ENCODE measurements at regions not wholly inside any gene's neighbourhood (a gene's known extent, or its start where the extent isn't known, plus 50 kb on each side); places are given as distances from the start of the nearest gene placed in this dataset.
"Not testable (repeated sequence)": the region's sequence is repeated elsewhere in the genome, so short reads cannot be mapped to it uniquely, and the experiment has no call there.

DNA sequence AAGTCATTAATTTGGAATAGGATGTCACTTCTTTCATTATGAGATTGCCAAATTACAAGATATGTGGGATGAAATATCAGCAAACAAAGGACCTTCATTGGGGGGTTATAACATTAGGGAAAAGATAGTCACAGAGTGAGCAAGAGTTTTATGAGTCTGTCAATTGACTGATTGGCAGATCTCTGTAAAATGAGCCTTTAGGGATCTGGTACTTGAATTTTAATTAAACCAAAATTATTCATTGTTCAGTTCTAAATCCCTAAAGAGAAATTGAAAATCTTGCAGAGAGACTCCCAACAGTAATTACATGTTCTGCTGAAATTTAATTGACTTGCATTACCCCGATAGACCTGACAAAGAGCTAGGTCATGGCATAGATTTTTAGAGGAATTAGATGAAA is 768.1 kb upstream of the SPRY2 start:
- no peak overlapping the region for H3K27ac ChIP-seq
- no peak overlapping the region for H3K4me3 ChIP-seq (ENCODE audit: low read depth, low read length)
- DNase-seq = no peak
- TF ChIP-seq, protein P1, sequence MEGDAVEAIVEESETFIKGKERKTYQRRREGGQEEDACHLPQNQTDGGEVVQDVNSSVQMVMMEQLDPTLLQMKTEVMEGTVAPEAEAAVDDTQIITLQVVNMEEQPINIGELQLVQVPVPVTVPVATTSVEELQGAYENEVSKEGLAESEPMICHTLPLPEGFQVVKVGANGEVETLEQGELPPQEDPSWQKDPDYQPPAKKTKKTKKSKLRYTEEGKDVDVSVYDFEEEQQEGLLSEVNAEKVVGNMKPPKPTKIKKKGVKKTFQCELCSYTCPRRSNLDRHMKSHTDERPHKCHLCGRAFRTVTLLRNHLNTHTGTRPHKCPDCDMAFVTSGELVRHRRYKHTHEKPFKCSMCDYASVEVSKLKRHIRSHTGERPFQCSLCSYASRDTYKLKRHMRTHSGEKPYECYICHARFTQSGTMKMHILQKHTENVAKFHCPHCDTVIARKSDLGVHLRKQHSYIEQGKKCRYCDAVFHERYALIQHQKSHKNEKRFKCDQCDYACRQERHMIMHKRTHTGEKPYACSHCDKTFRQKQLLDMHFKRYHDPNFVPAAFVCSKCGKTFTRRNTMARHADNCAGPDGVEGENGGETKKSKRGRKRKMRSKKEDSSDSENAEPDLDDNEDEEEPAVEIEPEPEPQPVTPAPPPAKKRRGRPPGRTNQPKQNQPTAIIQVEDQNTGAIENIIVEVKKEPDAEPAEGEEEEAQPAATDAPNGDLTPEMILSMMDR (IDR thresholded peaks at IDR 0.05; ENCODE audit: low read depth, low read length, missing control alignments) = no peak
- no peaks in the 10 kb centered on the region for H3K27me3 ChIP-seq (replicated peaks)
- H3K36me3 ChIP-seq (replicated peaks) = no peaks in the 10 kb centered on the region
- in situ Hi-C loops (cut with HindIII; ENCODE audit: low pct_ligation_motif_present, low sequenced_read_pairs) = no loop called here

DNA sequence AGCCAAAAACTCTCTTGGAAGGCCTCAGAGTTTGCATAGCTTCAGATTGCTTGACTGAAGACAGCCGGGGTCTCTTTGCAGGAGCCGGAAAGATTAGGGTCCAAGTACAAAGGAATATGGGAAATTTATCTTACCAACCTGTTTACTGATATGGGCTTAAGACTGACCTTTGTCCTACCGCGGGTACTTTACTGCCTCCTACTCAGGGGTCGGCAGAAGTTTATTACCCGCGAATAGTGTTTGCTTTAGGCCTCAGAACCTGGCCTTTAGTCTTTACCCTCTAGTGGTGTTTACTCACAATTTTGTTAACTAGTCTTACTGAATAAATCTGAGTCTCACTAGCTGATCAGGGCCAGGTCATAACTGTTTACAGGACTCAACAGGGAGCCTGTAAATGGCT is 765.4 kb upstream of the SPRY2 start:
- TF ChIP-seq, protein P1 (IDR thresholded peaks at IDR 0.05; ENCODE audit: low read depth, low read length, missing control alignments) = no peak
- H3K27me3 ChIP-seq (replicated peaks) = no peaks in the 10 kb centered on the region

DNA sequence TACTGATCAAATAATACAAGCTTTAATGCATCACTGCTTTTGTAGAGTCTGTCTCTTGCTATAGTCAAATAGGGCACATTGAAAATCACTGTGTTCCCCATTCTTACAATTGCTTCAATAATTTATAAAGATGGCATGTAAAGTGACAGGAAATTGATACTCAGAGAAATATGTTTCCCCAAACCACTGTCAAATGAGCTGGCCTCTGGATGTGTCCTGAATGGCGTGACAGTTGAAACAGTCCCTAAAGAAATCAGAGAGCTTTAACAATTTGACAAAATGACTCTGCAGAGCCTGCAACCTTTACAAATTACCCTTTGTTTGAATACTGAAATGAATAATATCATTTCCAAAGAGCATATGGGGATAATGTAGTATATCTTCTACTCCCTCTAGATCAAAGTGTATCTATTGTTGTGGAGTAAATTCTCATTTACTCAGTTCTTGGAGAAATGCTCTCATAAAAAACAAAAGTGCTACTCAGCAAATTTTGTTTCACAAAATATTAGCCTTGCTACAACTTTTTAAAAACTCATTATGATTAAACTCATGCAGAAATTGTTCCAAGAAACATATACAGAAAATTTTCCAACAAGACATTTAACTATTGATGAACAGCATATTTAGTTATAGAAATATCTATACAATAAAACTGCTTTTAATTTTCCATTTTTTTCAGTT is 763.2 kb upstream of the SPRY2 start:
- TF ChIP-seq, protein P1 (IDR thresholded peaks at IDR 0.05; ENCODE audit: low read depth, low read length, missing control alignments) = no peak
- no peak for DNase-seq
- H3K27me3 ChIP-seq (replicated peaks) = no peaks in the 10 kb centered on the region
- in situ Hi-C loops (cut with HindIII; ENCODE audit: low pct_ligation_motif_present, low sequenced_read_pairs) = no loop called here
- no peaks in the 10 kb centered on the region for H3K36me3 ChIP-seq (replicated peaks)
- no peak overlapping the region for H3K4me3 ChIP-seq (ENCODE audit: low read depth, low read length)
- H3K27ac ChIP-seq = no peak overlapping the region

More for the DNA sequence above, 765.4 kb upstream of the SPRY2 start:
- Histone ChIP-seq H3K27ac (no peak overlapping the region), H3K4me3 (ENCODE audit: low read depth, low read length) (no peak overlapping the region), H3K36me3 (replicated peaks) (no peaks in the 10 kb centered on the region)
- no peak for DNase-seq
- in situ Hi-C loops (cut with HindIII; ENCODE audit: low pct_ligation_motif_present, low sequenced_read_pairs) = no loop called here

DNA sequence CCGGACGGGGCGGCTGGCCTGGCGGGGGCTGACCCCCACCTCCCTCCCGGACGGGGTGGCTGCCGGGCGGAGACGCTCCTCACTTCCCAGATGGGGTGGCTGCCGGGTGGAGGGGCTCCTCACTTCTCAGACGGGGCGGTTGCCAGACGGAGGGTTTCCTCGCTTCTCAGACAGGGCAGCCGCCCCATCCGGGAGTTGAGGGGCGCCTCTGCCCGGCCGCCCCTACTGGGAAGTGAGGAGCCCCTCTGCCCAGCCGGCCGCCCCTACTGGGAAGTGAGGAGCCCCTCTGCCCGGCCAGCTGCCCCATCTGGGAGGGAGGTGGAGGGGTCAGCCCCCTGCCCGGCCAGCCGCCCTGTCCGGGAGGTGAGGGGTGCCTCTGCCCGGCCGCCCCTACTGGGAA is 761.1 kb upstream of the SPRY2 start:
- H3K27ac ChIP-seq; in situ Hi-C loops (cut with HindIII; ENCODE audit: low pct_ligation_motif_present, low sequenced_read_pairs); H3K36me3 ChIP-seq (replicated peaks); DNase-seq; H3K4me3 ChIP-seq (ENCODE audit: low read depth, low read length); H3K27me3 ChIP-seq (replicated peaks): not testable (repeated sequence)

DNA sequence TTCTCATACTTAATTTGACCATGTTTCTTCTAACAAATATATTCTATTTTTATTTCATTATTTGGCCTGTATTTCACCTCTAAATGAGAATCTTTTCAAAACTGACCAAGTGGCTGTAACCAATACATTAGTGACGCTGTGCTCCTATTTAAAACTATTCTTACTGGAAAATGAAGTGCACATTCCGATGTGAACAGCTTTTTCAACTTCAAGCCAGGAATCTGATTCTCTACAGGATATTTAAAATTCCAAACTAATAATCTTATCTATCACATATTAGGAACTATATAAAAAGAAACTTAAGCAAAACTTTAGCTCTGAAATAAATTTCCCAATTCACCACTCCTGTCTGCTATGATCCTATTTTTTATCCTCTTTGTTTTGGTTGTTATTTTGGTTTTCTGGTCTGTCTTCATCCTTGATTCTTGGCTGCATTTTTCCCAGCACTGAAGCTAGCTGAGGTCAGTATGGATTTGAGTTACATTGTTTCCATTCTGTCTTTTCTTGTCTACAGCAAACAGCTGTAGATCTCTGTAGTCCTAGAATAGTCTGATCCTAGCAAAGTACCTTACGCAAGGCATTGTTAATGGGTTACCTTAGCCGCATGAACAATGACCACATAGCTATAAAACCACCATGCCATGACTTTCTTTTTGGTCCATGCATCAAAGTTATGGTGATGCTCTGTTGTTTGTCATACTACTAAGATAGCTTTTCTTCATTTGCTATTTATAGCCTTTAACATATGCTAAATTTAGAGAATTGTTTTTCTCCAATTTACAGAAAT is 748.6 kb upstream of the SPRY2 start:
- Histone ChIP-seq H3K27ac (no peak overlapping the region), H3K36me3 (replicated peaks) (no peaks in the 10 kb centered on the region), H3K4me3 (ENCODE audit: low read depth, low read length) (no peak overlapping the region), H3K27me3 (replicated peaks) (no peaks in the 10 kb centered on the region)
- no peak for DNase-seq
- in situ Hi-C loops (cut with HindIII; ENCODE audit: low pct_ligation_motif_present, low sequenced_read_pairs) = no loop called here
- TF ChIP-seq, protein P1 (IDR thresholded peaks at IDR 0.05; ENCODE audit: low read depth, low read length, missing control alignments) = no peak

DNA sequence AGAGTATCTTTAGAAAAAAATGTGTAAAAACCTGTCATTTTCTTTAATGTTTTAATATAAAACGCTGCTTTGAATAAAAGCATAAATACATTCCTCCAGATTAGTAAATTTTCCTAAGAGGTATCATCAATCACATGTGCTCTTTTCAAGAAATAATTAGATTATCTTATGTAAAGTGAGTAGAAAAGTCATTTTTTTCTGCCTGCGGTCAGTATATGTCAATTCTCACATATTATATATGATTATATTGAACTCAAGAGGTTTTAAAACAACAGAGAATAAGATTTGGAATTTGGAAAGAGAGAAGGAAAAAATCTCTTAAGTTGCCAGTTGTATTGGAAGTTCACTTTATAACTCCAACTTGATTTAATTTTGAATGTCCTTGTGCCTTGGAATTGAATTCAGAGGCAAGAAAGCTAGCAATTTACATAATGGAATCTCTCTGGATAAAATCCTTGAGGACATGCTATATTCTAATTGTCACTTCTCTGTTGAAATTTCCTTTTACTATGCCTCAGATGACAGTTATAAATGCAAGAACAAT is 740.1 kb upstream of the SPRY2 start:
- no peaks in the 10 kb centered on the region for H3K36me3 ChIP-seq (replicated peaks)
- no peak overlapping the region for H3K27ac ChIP-seq
- TF ChIP-seq, protein P1 (IDR thresholded peaks at IDR 0.05; ENCODE audit: low read depth, low read length, missing control alignments) = no peak
- in situ Hi-C loops (cut with HindIII; ENCODE audit: low pct_ligation_motif_present, low sequenced_read_pairs) = no loop called here
- no peaks in the 10 kb centered on the region for H3K27me3 ChIP-seq (replicated peaks)
- DNase-seq = no peak
- no peak overlapping the region for H3K4me3 ChIP-seq (ENCODE audit: low read depth, low read length)
